ENCODE measurements at regions not wholly inside any gene's neighbourhood (a gene's known extent, or its start where the extent isn't known, plus 50 kb on each side); places are given as distances from the start of the nearest gene placed in this dataset.

GRCh38 chr6:126787635-126788034 is 330.8 kb upstream of the RSPO3 start:
- no peak overlapping the region for H3K4me3 ChIP-seq (replicated peaks in 1 of 2; ENCODE audit: low read depth in 1 of 2, low read length in 2 of 2)
- H3K27ac ChIP-seq (ENCODE audit: low read depth, low read length), result no peak overlapping the region
- H3K9me2 ChIP-seq (ENCODE audit: insufficient read depth), result no peaks in the 10 kb centered on the region
- no peak overlapping the region for H3K9ac ChIP-seq (ENCODE audit: low read length)
- no peak overlapping the region for H2AFZ ChIP-seq (ENCODE audit: low read depth, low read length, poor library complexity, severe bottlenecking)
- no peaks in the 10 kb centered on the region for H3K9me3 ChIP-seq (ENCODE audit: control insufficient read depth in 1 of 2, insufficient read depth in 1 of 2, low read depth in 1 of 2, low read length in 2 of 2)
- no peaks in the 10 kb centered on the region for H4K20me1 ChIP-seq (ENCODE audit: insufficient read depth)
- 0 out of 2 replicates have a peak, but pooled peaks cover 8% of the 10 kb centered on the region for H3K27me3 ChIP-seq (ENCODE audit: insufficient read depth, low read length)
- H3K79me2 ChIP-seq (ENCODE audit: insufficient read depth, low read length), result no peaks in the 10 kb centered on the region
- no peak for DNase-seq (ENCODE audit: low read depth, low spot score)
- H3K4me2 ChIP-seq (ENCODE audit: low read length), result no peak overlapping the region
- ATAC-seq, result no peak
- POLR2A ChIA-PET, result no interaction called here
- no TSS peak for BruUV-seq (replicated peaks)
- intact Hi-C loops (cut with micrococcal nuclease), result no loop called here
- TF ChIP-seq ZBTB33 (IDR thresholded peaks at IDR 0.05; ENCODE audit: extremely low read depth, insufficient replicate concordance, low read length), result no peak
- CTCF ChIA-PET, result no interaction called here
- no peaks in the 10 kb centered on the region for H3K36me3 ChIP-seq (ENCODE audit: control insufficient read depth in 1 of 2, insufficient read depth in 2 of 2, low read length in 2 of 2)
- RAD21 ChIA-PET (ENCODE audit: low non-redundant PET in 1 of 2, low total read pairs in 2 of 2, uncharacterized antibody in 2 of 2, unreplicated experiment in 2 of 2), result no interaction called here
- no peaks in the 10 kb centered on the region for H3K4me1 ChIP-seq (ENCODE audit: control insufficient read depth in 1 of 2, insufficient read depth in 2 of 2, low read length in 2 of 2)

- 0 out of 2 replicates have a peak, but pooled peaks cover 8% of the 10 kb centered on the region for H3K27me3 ChIP-seq (ENCODE audit: insufficient read depth, low read length)
- no peaks in the 10 kb centered on the region for H3K9me3 ChIP-seq (ENCODE audit: control insufficient read depth in 1 of 2, insufficient read depth in 1 of 2, low read depth in 1 of 2, low read length in 2 of 2)
- no peak overlapping the region for H3K4me2 ChIP-seq (ENCODE audit: low read length)
- intact Hi-C loops (cut with micrococcal nuclease), result no loop called here
- H2AFZ ChIP-seq (ENCODE audit: low read depth, low read length, poor library complexity, severe bottlenecking), result no peak overlapping the region
- ATAC-seq, result no peak
- no peak overlapping the region for H3K4me3 ChIP-seq (replicated peaks in 1 of 2; ENCODE audit: low read depth in 1 of 2, low read length in 2 of 2)
- H3K27ac ChIP-seq (ENCODE audit: low read depth, low read length), result no peak overlapping the region
- ChIA-PET POLR2A (no interaction called here), RAD21 (ENCODE audit: low non-redundant PET in 1 of 2, low total read pairs in 2 of 2, uncharacterized antibody in 2 of 2, unreplicated experiment in 2 of 2) (no interaction called here), CTCF (no interaction called here)
- no peak for DNase-seq (ENCODE audit: low read depth, low spot score)
- H4K20me1 ChIP-seq (ENCODE audit: insufficient read depth), result no peaks in the 10 kb centered on the region
- H3K36me3 ChIP-seq (ENCODE audit: control insufficient read depth in 1 of 2, insufficient read depth in 2 of 2, low read length in 2 of 2), result no peaks in the 10 kb centered on the region
- BruUV-seq (replicated peaks), result no TSS peak
- no peaks in the 10 kb centered on the region for H3K4me1 ChIP-seq (ENCODE audit: control insufficient read depth in 1 of 2, insufficient read depth in 2 of 2, low read length in 2 of 2)
- H3K9ac ChIP-seq (ENCODE audit: low read length), result no peak overlapping the region
- no peaks in the 10 kb centered on the region for H3K9me2 ChIP-seq (ENCODE audit: insufficient read depth)
- no peaks in the 10 kb centered on the region for H3K79me2 ChIP-seq (ENCODE audit: insufficient read depth, low read length)
- TF ChIP-seq SIN3A (IDR thresholded peaks at IDR 0.05; ENCODE audit: low read depth) (no peak), CEBPB (IDR thresholded peaks at IDR 0.05; ENCODE audit: low read depth) (no peak), ZBTB33 (IDR thresholded peaks at IDR 0.05; ENCODE audit: extremely low read depth, insufficient replicate concordance, low read length) (no peak), FOSL1 (IDR thresholded peaks at IDR 0.05; ENCODE audit: low read depth) (no peak), CBX3 (IDR thresholded peaks at IDR 0.05; ENCODE audit: low read depth) (no peak), TCF7L2 (IDR thresholded peaks at IDR 0.05; ENCODE audit: borderline replicate concordance, extremely low read depth, insufficient read depth, insufficient read length) (no peak), YY1 (IDR thresholded peaks at IDR 0.05; ENCODE audit: extremely low read depth, insufficient replicate concordance, low read depth, low read length) (no peak), SP1 (IDR thresholded peaks at IDR 0.05; ENCODE audit: low read depth) (no peak), ZNF274 (IDR thresholded peaks at IDR 0.05; ENCODE audit: low read depth, low read length) (no peak), EZH2phosphoT487 (IDR thresholded peaks at IDR 0.05; ENCODE audit: borderline replicate concordance) (no peak), ZFX (IDR thresholded peaks at IDR 0.05) (no peak), EGR1 (IDR thresholded peaks at IDR 0.05; ENCODE audit: low read depth) (no peak), POLR2AphosphoS5 (IDR thresholded peaks at IDR 0.05; ENCODE audit: low read depth, low read length) (no peak), ELF1 (IDR thresholded peaks at IDR 0.05; ENCODE audit: borderline replicate concordance, low read depth) (no peak), RAD21 (IDR thresholded peaks at IDR 0.05; ENCODE audit: low read depth) (no peak)
These were observed 329.6 kb upstream of the RSPO3 start for GRCh38 chr6:126788861-126789365.
